ENCODE measurements at regions not wholly inside any gene's neighbourhood (a gene's known extent, or its start where the extent isn't known, plus 50 kb on each side); places are given as distances from the start of the nearest gene placed in this dataset.
"Not testable (repeated sequence)": the region's sequence is repeated elsewhere in the genome, so short reads cannot be mapped to it uniquely, and the experiment has no call there.

GRCh38 chr13:71382285-71382684 lies 484.7 kb downstream of the DACH1 start:
- no peak for DNase-seq

GRCh38 chr13:71380191-71380590 lies 486.8 kb downstream of the DACH1 start:
- DNase-seq: no peak

GRCh38 chr13:71378961-71379905 lies 487.8 kb downstream of the DACH1 start:
- DNase-seq: no peak

GRCh38 chr13:71374471-71375049 lies 492.4 kb downstream of the DACH1 start:
- no peak for DNase-seq

GRCh38 chr13:71368336-71368735 lies 498.7 kb downstream of the DACH1 start:
- DNase-seq: no peak

GRCh38 chr13:71360041-71360440 lies 507.0 kb downstream of the DACH1 start:
- DNase-seq: no peak

- DNase-seq: no peak
Observed at GRCh38 chr13:71359641-71360040, 507.4 kb downstream of the DACH1 start.

GRCh38 chr13:71358218-71358617 lies 508.8 kb downstream of the DACH1 start:
- no peak for DNase-seq

- DNase-seq: no peak
Observed at GRCh38 chr13:71355010-71355409, 512.0 kb downstream of the DACH1 start.

GRCh38 chr13:71350886-71351285 lies 516.1 kb downstream of the DACH1 start:
- DNase-seq: no peak

GRCh38 chr13:71345856-71346255 lies 521.1 kb downstream of the DACH1 start:
- DNase-seq: not testable (repeated sequence)

GRCh38 chr13:71339736-71340135 lies 527.3 kb downstream of the DACH1 start:
- DNase-seq: no peak

- no peak for DNase-seq
Observed at GRCh38 chr13:71339005-71339404, 528.0 kb downstream of the DACH1 start.

GRCh38 chr13:71338070-71338469 lies 528.9 kb downstream of the DACH1 start:
- DNase-seq: no peak

- DNase-seq: no peak
Observed at GRCh38 chr13:71327266-71327665, 539.7 kb downstream of the DACH1 start.

GRCh38 chr13:71325556-71325955 lies 541.4 kb downstream of the DACH1 start:
- DNase-seq: no peak

GRCh38 chr13:71323266-71323665 lies 543.7 kb downstream of the DACH1 start:
- no peak for DNase-seq

- DNase-seq: peak; percentile 2
Observed at GRCh38 chr13:71320452-71320851, 546.6 kb downstream of the DACH1 start.

- no peak for DNase-seq
Observed at GRCh38 chr13:71316792-71317363, 550.1 kb downstream of the DACH1 start.

- no peak for DNase-seq
Observed at GRCh38 chr13:71312923-71313322, 554.1 kb downstream of the DACH1 start.

- no peak for DNase-seq
Observed at GRCh38 chr13:71309905-71310304, 557.1 kb downstream of the DACH1 start.

GRCh38 chr13:71306821-71307220 lies 560.2 kb downstream of the DACH1 start:
- DNase-seq: no peak

GRCh38 chr13:71304861-71305260 lies 562.1 kb downstream of the DACH1 start:
- DNase-seq: no peak

GRCh38 chr13:71303144-71303543 lies 563.9 kb downstream of the DACH1 start:
- DNase-seq: no peak

Data from activated CD4-positive, alpha-beta T cell treated with anti-CD3 and anti-CD28 coated beads for 48 hours (primary cell).